Occipital lobe (tissue), 1 donor: ENCODE measurements at regions not wholly inside any gene's neighbourhood (a gene's known extent, or its start where the extent isn't known, plus 50 kb on each side); places are given as distances from the start of the nearest gene placed in this dataset.

Source experiments
- DNase-seq: peaks from one replicate; lab custom pipeline; 2025; lab: John Stamatoyannopoulos, UW

- no peak for DNase-seq
Observed at GRCh38 chr15:88382482-88382983, 84.7 kb downstream of the MRPL46 start.

- DNase-seq = no peak
Observed at GRCh38 chr15:88378188-88378637, 89.0 kb downstream of the MRPL46 start.

- no peak for DNase-seq
Observed at GRCh38 chr15:88377509-88377908, 89.7 kb downstream of the MRPL46 start.

GRCh38 chr15:88376574-88377174 lies 90.5 kb downstream of the MRPL46 start:
- no peak for DNase-seq

GRCh38 chr15:88375234-88375927 lies 91.8 kb downstream of the MRPL46 start:
- no peak for DNase-seq

GRCh38 chr15:88365124-88365523 lies 102.1 kb downstream of the MRPL46 start:
- no peak for DNase-seq

- no peak for DNase-seq
Observed at GRCh38 chr15:88348579-88349230, 92.2 kb upstream of the NTRK3 start.

GRCh38 chr15:88345962-88346361 lies 89.4 kb upstream of the NTRK3 start:
- DNase-seq = no peak

GRCh38 chr15:88344786-88345185 lies 88.2 kb upstream of the NTRK3 start:
- no peak for DNase-seq

GRCh38 chr15:88342666-88343065 lies 86.1 kb upstream of the NTRK3 start:
- DNase-seq = no peak

- no peak for DNase-seq
Observed at GRCh38 chr15:88341653-88342052, 85.1 kb upstream of the NTRK3 start.

- no peak for DNase-seq
Observed at GRCh38 chr15:88341006-88341405, 84.5 kb upstream of the NTRK3 start.

GRCh38 chr15:88337993-88338392 lies 81.5 kb upstream of the NTRK3 start:
- no peak for DNase-seq

GRCh38 chr15:88335074-88335473 lies 78.5 kb upstream of the NTRK3 start:
- no peak for DNase-seq

GRCh38 chr15:88334436-88334835 lies 77.9 kb upstream of the NTRK3 start:
- DNase-seq = no peak

- no peak for DNase-seq
Observed at GRCh38 chr15:88331291-88331690, 74.8 kb upstream of the NTRK3 start.

- DNase-seq = no peak
Observed at GRCh38 chr15:88326924-88327323, 70.4 kb upstream of the NTRK3 start.

- DNase-seq = no peak
Observed at GRCh38 chr15:88324741-88325065, 68.2 kb upstream of the NTRK3 start.

GRCh38 chr15:88323976-88324740 lies 67.6 kb upstream of the NTRK3 start:
- DNase-seq = no peak

- DNase-seq = no peak
Observed at GRCh38 chr15:88323468-88323867, 66.9 kb upstream of the NTRK3 start.

- no peak for DNase-seq
Observed at GRCh38 chr15:88322461-88322860, 65.9 kb upstream of the NTRK3 start.

GRCh38 chr15:88321271-88321670 lies 64.7 kb upstream of the NTRK3 start:
- DNase-seq = no peak
